Endothelial cell (in vitro differentiated cells): ENCODE measurements at regions not wholly inside any gene's neighbourhood (a gene's known extent, or its start where the extent isn't known, plus 50 kb on each side); places are given as distances from the start of the nearest gene placed in this dataset.

Experiments
- DNase-seq: peaks from one replicate; pipeline ENCODE4 v3.0.0; 2021; ENCODE audit warnings: low spot score
- H3K27ac Mint-ChIP-seq: one replicate; pipeline ENCODE4 v1.8.0; 2021; ENCODE audit warnings: mixed read lengths, inconsistent platforms; ENCODE audit not compliant: unreplicated experiment
- H3K27me3 Mint-ChIP-seq: one replicate; pipeline ENCODE4 v1.8.0; 2021; ENCODE audit warnings: mild to moderate bottlenecking, moderate library complexity, mixed read lengths, inconsistent platforms; ENCODE audit not compliant: unreplicated experiment
- H3K36me3 Mint-ChIP-seq: one replicate; pipeline ENCODE4 v1.8.0; 2021; ENCODE audit warnings: mild to moderate bottlenecking, low read depth, mixed read lengths, inconsistent platforms; ENCODE audit not compliant: unreplicated experiment
- H3K4me1 Mint-ChIP-seq: one replicate; pipeline ENCODE4 v1.8.0; 2021; ENCODE audit warnings: mild to moderate bottlenecking, mixed read lengths, inconsistent platforms; ENCODE audit not compliant: unreplicated experiment
- H3K4me3 Mint-ChIP-seq: one replicate; pipeline ENCODE4 v1.8.0; 2021; ENCODE audit warnings: mild to moderate bottlenecking, mixed read lengths, inconsistent platforms; ENCODE audit not compliant: unreplicated experiment
- H3K9me3 Mint-ChIP-seq: one replicate; pipeline ENCODE4 v1.8.0; 2021; ENCODE audit warnings: mixed read lengths, inconsistent platforms; ENCODE audit not compliant: unreplicated experiment
- CTCF ChIP-seq: fragments of 200-600 bp; sonication (generic); IDR thresholded peaks from one replicate; pipeline ENCODE4 v1.5.0; 2021; ENCODE audit warnings: antibody characterized with exemption; ENCODE audit not compliant: unreplicated experiment

- peak; percentile 37 for TF ChIP-seq CTCF
- no peaks in the 10 kb centered on the region for H3K36me3 Mint-ChIP-seq
- no peak overlapping the region for H3K4me3 Mint-ChIP-seq
- no peaks in the 10 kb centered on the region for H3K9me3 Mint-ChIP-seq
- H3K27me3 Mint-ChIP-seq, result no peaks in the 10 kb centered on the region
- DNase-seq, result no peak
- H3K4me1 Mint-ChIP-seq, result no peaks in the 10 kb centered on the region
- no peak overlapping the region for H3K27ac Mint-ChIP-seq
These were observed 505.0 kb upstream of the KLHL1 start for GRCh38 chr13:70613295-70613694.

GRCh38 chr13:70612881-70613280, 504.6 kb upstream of the KLHL1 start:
- no peaks in the 10 kb centered on the region for H3K4me1 Mint-ChIP-seq
- no peak overlapping the region for H3K27ac Mint-ChIP-seq
- H3K27me3 Mint-ChIP-seq, result no peaks in the 10 kb centered on the region
- H3K4me3 Mint-ChIP-seq, result no peak overlapping the region
- no peak for DNase-seq
- no peak for TF ChIP-seq CTCF
- no peaks in the 10 kb centered on the region for H3K36me3 Mint-ChIP-seq
- H3K9me3 Mint-ChIP-seq, result no peaks in the 10 kb centered on the region

GRCh38 chr13:70604448-70604847, 496.2 kb upstream of the KLHL1 start:
- no peak for TF ChIP-seq CTCF
- DNase-seq, result no peak
- Mint-ChIP-seq H3K27ac (no peak overlapping the region), H3K4me1 (no peaks in the 10 kb centered on the region), H3K27me3 (no peaks in the 10 kb centered on the region), H3K9me3 (no peaks in the 10 kb centered on the region), H3K4me3 (no peak overlapping the region), H3K36me3 (no peaks in the 10 kb centered on the region)

- Mint-ChIP-seq H3K4me3 (no peak overlapping the region), H3K27me3 (no peaks in the 10 kb centered on the region), H3K36me3 (no peaks in the 10 kb centered on the region), H3K4me1 (no peaks in the 10 kb centered on the region), H3K27ac (no peak overlapping the region), H3K9me3 (no peaks in the 10 kb centered on the region)
- TF ChIP-seq CTCF, result no peak
- DNase-seq, result no peak
These were observed 485.5 kb upstream of the KLHL1 start for GRCh38 chr13:70593716-70594115.

- Mint-ChIP-seq H3K9me3 (no peaks in the 10 kb centered on the region), H3K27me3 (no peaks in the 10 kb centered on the region), H3K4me3 (no peak overlapping the region), H3K27ac (no peak overlapping the region), H3K36me3 (no peaks in the 10 kb centered on the region), H3K4me1 (no peaks in the 10 kb centered on the region)
- no peak for TF ChIP-seq CTCF
- DNase-seq, result no peak
These were observed 476.9 kb upstream of the KLHL1 start for GRCh38 chr13:70585109-70585508.
